Myocyte (in vitro differentiated cells): ENCODE measurements at regions not wholly inside any gene's neighbourhood (a gene's known extent, or its start where the extent isn't known, plus 50 kb on each side); places are given as distances from the start of the nearest gene placed in this dataset.
A peak's percentile ranks its signal among the peaks of the same experiment; 100 is the strongest.

Experiments used
- DNase-seq: peaks from one replicate; pipeline ENCODE4 v3.0.0-alpha.2; 2012; ENCODE audit warnings: low read depth

DNA sequence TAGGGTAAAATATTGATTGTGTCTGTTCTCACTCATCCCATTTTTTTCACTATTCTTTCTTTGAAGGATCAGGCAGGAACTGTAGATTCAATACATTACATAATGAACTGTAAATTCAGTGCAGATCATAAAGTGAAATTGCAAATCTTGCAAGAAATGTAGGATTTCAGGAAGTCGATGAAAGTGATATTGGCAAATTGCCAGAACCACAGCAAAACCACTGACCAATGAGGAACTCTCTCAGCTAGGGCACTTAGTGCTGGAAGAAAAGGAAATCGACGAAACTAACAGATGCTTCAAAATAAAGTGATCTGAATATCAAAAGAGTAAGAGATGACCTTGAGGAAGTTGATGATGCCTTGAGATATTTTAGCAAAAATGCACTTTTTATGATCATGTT is 157.6 kb downstream of the AACS start:
- no peak for DNase-seq

DNA sequence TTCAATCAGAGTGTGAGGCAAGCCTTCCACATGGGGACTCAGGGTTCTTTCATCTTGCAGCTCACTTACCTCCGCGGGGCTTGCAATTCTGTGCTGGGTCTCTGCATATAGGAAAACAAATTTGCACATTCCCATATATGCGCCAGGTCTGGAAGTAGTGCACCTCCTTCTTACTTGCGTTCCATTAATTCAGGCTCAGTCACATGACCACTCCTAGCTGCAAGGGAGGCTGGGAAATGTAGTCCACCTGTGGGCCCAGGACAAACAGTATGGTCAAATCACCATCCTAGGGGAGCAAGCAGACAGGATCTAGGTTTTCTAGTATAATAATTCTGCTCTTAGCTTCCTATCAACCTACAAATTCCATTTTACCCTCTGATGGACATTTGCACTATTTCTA is 160.4 kb downstream of the AACS start:
- DNase-seq, result no peak

DNA sequence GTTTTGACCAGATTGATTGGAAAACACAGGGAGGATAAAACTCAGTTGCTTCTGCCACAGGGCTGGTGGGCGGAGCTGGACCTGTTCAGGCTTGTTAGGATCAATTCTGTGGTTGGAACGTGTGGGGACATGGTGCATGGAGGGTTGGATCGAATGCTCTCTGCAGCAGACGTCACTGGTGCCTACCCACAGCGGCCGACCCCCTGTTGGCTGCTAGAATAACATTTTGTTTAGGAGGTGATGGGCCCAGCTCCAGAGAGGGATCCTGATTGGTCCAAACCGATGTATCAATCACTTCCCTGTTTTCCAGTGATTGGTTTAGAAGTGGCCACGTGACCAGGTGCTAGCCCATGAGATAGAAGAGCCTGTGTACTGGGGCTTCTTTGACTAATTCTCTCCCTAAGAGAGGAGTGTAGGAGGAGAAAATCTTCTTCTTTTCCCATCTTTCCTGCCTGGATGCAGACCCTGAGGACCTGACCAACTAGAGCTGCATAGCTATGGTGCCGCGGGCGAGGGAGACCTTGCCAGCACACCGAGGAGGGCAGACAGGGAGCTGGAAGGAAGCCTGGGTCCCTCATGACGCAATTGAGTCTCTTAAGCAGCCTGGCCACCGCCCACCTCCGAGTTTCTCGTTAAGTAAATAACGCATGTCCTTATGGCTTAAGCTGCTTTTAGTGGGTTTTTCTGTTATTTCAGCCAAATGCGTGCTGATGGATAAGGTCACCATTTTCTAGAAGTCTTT is 163.5 kb downstream of the AACS start:
- no peak for DNase-seq

DNA sequence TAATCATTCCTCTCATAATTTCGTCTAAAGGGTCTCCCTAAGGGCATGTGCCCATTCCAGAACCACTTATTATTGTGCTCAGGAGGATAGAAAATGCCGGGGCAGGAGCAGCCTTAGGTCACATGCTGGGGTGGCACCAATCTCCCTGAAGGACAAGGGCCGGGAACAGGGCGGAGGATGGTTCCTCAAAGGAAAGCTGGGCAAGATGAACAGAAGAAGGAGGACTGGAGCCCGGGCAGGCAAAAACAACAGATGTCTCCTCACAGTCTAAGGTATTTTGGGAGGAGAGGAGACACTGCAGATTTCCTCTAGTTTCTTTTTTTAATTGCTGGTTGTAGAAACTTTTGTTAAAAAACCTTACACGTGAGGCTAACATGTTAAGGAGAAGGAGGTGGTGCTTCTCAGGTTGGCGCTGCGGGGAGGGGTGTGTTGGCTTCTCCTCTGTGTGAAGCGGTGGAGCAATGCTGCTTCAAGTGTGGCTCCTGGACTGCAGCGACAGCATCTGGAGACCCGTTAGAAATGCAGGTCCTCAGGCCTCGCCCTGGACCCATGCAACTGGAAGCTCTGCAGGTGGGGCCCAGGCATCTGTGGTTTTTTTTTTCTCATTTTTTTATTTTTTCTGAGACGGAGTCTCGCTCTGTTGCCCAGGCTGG is 164.8 kb downstream of the AACS start:
- DNase-seq, result no peak

DNA sequence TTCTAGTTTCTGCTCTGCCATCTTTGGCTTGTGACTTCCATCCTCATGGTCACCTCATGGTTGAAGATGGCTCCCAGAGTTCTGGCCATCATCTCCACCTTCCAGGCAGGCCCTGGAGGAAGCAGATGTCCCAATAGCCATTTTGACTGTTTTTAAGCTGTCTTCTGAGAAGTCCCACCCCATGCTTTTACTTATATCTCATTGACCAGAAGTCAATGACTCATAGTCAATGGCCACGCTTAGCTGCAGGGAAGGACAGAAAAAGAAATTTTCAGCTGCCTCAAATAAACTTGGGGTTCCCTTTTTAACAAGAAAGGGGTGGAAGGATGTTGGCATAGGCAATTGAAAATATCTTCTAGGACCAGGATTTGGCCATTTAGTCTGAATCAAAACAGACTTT is 168.1 kb downstream of the AACS start:
- DNase-seq, result no peak

DNA sequence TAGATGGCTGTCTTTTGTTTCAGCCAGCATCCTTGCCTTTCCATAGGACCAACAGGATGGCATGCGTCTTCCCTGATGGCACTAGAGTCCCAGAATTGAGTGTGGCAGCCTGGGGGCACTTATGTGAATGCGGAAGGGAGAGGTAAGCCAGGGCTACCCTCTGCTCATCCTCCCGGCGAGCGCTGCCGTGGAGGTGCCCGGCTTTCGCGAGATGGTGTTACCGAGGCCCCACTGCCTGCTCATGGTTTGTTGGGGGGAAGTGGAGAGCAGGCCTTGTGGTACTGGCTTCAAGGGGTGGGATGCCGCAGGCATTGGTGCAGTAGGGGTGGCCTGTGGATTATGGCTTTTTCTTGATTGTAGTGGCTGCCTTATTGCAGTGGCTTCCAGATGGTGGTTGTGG is 174.3 kb downstream of the AACS start:
- no peak for DNase-seq

DNA sequence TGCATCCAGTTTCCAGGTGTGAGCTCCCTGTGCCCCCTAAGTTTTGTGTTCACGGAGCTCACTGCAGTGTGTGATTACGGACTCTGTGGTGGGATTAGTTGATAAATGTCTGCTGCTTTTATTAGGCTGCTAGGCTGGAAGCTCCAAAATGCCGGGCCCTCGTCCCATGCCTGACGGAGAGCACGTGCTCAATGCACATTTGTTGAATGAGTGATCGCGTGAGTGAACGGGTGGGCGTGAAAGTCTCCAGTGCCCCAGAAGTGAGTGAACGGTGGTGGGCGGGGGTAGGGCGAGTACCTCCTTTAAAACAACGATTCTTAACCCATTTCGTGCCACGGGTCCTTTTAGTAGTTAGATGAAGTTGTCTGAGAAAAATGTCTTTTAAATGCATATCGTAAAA is 175.5 kb downstream of the AACS start:
- DNase-seq, result no peak

DNA sequence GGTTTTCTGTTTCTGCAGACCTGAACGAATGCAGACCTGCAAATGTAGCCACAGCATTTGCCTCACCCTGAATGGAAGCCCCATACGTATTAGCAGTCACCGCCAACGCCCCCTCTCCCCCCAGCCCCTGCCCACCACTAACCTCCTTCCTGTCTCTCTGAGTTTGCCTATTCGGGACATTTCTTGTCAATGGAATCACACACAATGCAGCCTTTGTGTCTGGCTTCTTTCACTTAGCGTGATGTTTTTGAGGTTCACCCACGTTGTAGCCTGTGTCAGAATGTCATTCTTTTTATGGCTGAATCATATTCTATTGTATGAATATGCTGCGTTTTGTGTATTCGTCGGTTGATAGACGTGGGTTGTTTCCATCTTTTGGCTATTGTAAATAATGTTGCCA is 178.6 kb downstream of the AACS start:
- no peak for DNase-seq

DNA sequence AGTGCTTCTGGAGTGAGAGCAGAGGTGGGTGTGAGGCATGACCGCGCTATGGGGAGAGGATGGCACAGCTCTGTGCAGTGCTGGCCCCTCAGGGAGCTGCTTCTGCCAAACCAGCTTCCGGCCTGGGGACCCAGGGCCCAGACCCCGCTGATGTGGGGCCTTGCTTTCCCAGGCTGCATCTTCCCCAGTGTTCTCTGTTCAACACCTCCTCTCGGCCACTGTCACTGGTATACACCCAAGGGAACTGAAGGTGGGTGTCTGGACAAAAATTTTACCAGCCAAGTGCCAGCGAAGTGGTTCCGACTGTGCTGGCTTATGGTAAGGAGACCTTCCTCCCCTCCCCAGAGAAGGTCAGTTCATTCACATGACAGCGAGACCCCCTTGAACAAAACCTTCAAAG is 179.1 kb downstream of the AACS start:
- no peak for DNase-seq

DNA sequence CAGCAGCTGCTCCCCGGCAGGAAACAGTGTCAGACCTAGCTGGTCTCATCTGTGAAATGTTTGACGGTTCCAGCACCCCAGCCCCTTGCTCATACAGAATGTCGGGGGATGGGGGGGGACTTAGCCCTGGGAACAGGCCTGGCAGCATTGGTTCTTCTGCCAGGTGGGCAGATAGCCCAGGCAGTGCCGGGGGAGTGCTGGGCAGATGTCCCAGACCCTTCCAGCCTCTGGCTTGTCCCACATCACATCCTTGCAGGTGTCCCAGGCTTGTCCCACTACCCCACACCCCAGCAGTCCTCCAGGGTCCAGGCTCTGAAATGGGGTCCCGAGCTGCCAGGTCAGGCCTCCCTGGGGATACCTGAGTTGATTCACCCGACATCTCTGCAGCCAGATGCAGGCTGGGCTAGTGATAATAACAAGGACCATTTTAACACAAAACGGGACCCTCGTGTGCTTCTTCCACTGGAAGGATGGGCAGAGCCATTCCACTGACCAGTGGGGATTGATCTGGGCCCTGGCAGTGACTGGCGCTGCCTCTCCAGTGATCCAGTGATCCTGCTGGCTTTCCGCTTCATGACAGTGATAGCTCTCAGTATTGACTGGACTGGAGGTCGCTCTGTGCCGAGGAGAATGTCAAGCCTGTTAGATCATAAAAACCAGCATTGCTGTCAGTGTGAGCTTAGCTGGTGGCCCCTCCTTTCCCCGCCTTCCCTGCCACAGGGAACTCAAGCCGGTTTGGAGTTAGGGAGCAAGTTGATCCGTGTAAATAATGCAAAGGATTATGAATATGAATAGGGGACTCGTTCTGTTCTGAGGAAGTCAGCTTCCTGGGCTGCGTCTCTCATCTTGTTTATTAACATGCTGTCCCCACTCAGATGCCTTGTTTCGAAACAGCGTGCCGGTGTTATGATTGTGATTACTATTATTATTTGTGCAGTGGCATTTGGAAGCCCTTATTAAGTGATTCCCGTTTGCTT is 180.6 kb downstream of the AACS start:
- DNase-seq, result no peak

DNA sequence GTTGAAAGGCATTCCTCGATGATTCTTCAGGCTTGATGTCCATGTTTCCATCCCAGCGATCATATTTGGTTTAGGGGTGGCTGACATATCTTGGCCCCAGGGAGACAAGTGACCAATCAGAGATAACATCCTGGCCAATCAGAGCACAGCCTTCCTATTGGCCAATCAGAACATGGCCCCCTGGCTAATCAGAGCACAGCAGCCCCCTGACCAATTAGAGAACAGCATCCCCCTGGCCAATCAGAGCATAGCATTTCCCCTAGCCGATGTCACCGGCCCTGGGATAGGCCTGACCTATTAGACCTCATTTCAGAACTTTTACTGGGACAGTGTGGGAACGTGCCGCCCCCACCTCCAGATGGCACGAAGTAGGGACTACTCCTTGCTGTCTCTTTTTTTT is 182.2 kb downstream of the AACS start:
- no peak for DNase-seq

DNA sequence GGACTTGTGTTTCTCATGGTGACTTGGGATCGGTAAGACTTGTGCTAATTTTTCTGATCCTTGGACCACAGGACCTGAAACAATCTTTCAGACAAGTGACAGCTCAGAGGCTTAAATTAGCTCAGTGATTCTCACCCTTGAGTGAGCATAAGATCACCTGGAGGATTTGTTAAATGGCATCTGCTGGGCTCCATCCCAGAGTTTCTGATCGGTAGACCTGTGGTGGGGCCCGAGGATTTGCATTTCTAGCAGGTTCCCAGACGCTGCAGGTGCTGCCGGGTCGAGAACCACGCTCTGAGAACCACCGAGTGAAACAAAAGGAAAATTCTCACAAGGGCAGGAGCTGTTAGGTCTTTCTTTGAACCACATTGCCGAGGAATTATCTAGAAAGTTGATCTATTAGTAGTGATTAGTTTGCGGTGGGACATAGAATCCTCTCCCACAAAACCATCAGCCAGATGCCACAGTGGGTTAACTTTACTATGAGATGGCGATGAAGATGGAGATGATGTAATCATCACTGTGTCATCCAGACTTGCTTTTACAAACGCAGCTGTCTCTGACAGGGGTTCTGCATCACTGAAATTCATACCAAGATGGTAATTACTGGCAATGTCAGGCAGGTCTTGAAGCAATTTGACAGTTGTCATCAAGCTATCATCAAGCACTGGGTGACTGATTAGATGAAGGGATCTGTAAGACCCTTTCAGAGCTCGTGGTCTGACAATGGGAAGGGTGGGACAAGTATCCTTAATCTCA is 184.0 kb downstream of the AACS start:
- DNase-seq, result peak; percentile 29

DNA sequence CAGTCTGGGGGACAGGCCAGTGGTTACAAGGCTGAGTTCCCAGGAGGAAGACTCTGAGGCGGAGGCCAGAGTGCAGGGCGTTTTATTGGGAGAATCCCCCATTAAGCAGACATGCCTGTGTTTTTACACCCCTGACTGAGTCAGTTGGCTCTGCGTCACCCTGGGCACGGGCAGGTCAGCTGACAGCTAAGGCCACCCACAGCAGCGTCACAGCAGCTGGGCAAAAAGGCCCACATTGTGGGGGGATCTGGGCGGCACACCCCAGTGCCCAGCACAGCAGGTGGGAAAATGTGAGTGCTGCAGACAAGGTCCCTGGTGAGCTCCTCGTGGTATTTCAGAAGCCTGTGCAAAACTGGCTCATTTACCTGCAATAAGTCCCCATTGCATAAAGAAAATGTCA is 184.7 kb downstream of the AACS start:
- DNase-seq, result peak; percentile 14

DNA sequence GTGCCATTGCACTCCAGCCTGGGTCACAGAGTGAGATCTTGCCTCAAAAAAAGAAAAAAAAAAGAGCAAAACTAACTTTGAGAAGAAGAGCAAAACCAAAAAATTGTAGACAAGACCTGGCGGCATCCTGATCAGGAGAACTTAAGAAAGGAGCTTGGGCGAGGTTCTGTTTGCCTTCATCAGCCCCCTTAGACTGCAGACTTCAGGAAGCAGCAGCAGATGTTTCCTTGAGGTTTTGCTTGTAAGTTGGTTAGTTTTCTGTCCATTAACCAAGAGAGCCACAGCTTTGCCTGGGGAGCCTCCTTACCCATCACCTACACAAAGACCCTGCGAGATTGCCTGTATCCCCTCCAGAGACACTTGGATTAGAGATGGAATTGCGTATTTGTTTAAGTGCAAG is 189.0 kb downstream of the AACS start:
- DNase-seq, result no peak

DNA sequence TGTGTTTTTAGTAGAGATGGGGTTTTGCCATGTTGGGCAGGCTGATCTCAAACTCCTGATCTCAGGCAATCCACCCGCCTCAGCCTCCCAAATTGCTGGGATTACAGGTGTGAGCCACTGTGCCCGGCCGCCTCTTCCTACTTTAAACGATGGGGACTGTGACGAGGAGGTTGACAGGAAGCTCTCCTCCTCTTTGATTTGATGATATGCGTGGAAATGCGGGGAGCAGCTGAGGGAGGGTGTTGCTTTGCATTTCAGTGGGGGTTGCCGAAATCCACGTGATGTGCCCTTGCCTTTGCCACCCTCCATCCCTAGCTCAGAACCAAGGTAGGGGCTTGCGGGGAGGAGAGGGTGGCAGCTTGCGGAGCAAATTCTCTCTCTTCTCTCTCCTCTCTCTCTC is 189.6 kb downstream of the AACS start:
- no peak for DNase-seq

DNA sequence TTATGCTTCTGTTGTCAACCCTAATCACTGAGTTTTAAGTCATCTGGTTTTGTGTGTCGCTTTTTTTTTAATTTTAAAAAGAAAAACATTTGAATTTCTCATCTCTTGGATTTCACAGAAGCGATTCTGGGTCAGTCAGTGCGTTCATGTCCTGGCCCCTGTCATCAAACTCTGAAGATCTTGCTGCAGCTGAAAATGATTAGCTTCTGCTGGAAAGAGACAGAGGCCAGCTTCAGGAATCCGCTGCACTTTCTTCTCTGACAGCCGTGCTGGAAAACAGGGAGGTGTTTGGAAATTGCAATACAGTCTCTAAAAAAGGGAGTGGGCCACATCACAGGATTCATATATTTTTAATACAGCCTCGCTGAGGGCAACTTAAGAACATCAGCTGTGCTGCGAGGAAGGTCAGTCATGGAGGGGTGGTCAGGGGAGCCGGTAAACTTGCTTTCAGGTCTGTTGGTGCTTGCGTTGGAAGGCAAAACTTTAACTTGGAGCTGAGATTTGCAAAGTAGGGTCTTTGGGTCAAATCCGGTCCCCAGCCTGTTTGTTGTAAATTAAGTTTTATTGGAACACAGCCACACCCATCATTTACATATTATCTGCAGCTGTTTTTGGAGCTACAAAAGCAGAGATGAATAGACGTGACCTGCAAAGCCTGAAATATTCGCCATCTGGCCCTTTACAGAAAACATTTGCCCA is 190.8 kb downstream of the AACS start:
- DNase-seq, result no peak

DNA sequence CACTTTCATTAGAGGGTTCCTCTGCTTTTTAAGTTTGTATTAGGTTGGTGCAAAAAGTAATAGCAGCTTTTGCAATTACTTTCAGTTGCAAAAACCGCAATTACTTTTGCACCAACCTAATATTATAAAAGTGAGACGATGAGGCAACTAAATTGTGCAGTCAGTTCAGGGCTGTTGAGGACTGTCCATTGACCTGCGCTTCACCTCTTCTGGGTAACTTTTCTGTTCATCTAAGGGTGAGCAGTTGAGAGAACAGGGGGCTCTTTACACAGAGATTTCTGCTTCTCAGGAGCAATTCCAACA is 191.3 kb downstream of the AACS start:
- no peak for DNase-seq

DNA sequence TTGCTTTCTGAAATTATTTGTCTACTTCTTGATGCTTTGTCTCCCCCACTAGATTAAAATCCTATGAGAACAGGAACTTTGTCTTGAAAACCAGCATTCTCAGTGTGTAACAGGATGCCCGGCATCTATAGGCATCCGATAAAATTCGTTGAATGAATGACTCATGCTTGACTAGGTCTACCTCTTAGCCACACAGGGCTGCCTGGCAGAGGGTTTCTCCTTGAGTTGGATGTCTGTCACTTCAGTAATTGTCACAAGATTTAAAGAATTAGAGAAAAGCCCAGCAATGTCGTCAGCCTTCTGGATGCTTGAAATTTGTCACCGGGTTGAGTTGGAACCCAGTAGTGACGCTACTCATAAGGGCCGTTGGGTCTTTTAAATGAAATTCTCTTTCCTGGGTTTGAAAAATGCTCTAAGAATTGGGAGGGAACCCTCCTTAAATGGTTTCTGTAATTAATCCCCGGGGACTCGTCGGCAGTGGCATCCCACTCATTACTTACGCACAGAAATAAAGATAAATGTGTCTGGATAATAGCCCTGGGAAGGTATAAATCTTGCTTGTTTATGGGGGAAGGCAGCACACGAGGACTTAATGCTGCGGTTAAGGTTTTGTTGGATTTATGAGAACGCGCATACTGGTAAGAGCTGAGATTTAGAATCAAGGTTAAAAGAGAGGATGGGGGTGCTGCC is 194.1 kb downstream of the AACS start:
- DNase-seq, result no peak

DNA sequence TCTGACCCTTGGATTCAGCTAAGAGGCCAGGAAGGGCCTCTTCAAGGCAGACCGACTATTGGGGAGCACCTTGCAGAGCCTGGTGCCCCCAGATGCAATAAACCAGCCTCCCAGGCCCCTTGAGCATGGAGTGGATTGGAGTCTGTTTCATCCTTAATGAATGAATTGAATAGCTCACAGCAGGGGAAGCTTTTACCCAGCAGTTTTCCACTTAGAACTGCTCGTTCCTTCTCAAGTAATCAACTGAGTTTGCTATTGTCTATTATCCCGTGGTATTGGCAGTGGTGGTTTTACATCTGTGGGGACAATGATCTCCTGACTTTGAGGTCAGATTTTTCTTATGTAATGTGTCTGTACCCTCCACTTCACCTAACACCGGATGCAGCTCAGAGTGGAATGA is 197.6 kb downstream of the AACS start:
- no peak for DNase-seq

DNA sequence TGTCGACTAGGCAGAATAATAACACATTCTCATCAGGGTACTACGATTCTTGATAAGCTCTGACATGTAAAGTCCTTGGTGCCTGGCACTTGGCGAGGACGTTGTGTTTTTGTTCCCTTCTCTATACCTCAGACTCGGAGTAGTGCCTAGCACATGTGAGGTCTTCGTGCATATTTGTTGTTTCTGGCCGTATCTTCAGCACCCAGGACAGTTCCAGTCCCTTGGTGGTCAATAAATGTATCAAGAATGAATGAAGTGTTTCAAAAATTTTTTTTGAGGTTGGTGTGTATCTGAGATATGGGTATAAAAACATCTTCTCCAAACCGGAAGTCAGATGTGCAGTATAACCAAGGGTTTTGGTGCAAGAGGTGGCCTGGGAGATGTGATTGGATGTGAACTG is 198.2 kb downstream of the AACS start:
- DNase-seq, result no peak
